Progenitor cell of endocrine pancreas (in vitro differentiated cells): ENCODE measurements at regions not wholly inside any gene's neighbourhood (a gene's known extent, or its start where the extent isn't known, plus 50 kb on each side); places are given as distances from the start of the nearest gene placed in this dataset.
"Not testable (repeated sequence)": the region's sequence is repeated elsewhere in the genome, so short reads cannot be mapped to it uniquely, and the experiment has no call there.

ENCODE experiments used
- DNase-seq: peaks from one replicate; pipeline ENCODE4 v3.0.0; 2021; ENCODE audit warnings: low spot score; ENCODE audit not compliant: unreplicated experiment
- H3K27ac Mint-ChIP-seq: 2 replicates; pipeline ENCODE4 v1.8.0; 2021; ENCODE audit warnings: mild to moderate bottlenecking, moderate library complexity, mixed read lengths
- H3K27me3 Mint-ChIP-seq: 2 replicates; pipeline ENCODE4 v1.8.0; 2021; ENCODE audit warnings: mixed read lengths
- H3K36me3 Mint-ChIP-seq: 2 replicates; pipeline ENCODE4 v1.8.0; 2022; ENCODE audit warnings: mixed read lengths; ENCODE audit not compliant: insufficient read depth
- H3K4me1 Mint-ChIP-seq: 2 replicates; pipeline ENCODE4 v1.8.0; 2021; ENCODE audit warnings: low read depth, mixed read lengths
- H3K4me3 Mint-ChIP-seq: 2 replicates; pipeline ENCODE4 v1.8.0; 2021; ENCODE audit warnings: low read depth, mild to moderate bottlenecking, moderate library complexity, mixed read lengths
- H3K9me3 Mint-ChIP-seq: 2 replicates; pipeline ENCODE4 v1.8.0; 2021; ENCODE audit warnings: low read depth, mixed read lengths
- TF ChIP-seq, protein P1 (sequence below): fragments of 200-600 bp; sonication (generic); IDR thresholded peaks from one replicate; pipeline ENCODE4 v1.5.0; 2021; ENCODE audit warnings: antibody characterized with exemption, mild to moderate bottlenecking; ENCODE audit not compliant: unreplicated experiment

DNA sequence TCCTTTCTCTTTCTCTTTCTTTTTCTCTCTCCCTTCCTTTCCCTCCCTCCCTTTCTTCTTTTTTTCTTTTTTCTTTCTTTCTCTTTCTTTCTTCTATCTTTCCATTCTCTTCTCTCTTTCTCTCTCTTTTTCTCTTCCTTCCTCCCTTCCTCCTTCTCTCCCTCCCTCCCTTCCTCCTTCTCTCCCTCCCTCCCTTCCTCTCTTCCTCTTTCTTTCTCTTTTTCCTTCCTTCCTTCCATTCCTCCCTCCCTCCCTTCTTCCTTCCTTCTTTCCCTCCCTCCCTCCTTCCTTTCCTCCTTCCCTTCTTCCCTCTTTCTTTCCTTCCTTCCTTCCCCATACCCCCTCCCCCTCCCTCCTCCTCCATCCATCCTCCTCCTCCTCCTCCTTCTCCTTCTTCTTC lies 243.3 kb upstream of the CTNND2 start:
- no peaks in the 10 kb centered on the region for H3K4me1 Mint-ChIP-seq

DNA sequence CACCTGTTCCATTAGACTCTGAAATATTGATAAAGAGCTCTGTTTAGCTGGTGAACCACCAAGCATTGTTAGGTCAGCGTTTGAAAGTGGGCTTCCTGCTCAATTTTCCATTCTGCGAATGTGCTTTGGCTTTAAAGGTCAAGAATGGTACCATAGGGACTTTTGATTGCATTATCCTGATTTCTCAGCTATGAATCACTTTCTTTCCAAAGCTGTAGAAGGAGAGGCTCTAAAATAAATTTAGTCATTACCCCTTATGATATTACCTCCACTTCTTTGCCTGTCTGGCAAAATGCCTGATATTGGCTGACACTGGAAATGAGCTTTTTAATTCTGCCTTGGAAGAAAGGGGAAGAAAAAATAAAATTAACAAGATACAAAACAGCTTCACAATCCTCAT lies 237.2 kb upstream of the CTNND2 start:
- TF ChIP-seq, protein P1, sequence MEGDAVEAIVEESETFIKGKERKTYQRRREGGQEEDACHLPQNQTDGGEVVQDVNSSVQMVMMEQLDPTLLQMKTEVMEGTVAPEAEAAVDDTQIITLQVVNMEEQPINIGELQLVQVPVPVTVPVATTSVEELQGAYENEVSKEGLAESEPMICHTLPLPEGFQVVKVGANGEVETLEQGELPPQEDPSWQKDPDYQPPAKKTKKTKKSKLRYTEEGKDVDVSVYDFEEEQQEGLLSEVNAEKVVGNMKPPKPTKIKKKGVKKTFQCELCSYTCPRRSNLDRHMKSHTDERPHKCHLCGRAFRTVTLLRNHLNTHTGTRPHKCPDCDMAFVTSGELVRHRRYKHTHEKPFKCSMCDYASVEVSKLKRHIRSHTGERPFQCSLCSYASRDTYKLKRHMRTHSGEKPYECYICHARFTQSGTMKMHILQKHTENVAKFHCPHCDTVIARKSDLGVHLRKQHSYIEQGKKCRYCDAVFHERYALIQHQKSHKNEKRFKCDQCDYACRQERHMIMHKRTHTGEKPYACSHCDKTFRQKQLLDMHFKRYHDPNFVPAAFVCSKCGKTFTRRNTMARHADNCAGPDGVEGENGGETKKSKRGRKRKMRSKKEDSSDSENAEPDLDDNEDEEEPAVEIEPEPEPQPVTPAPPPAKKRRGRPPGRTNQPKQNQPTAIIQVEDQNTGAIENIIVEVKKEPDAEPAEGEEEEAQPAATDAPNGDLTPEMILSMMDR, result no peak
- peaks cover 1% of the 10 kb centered on the region for H3K36me3 Mint-ChIP-seq
- DNase-seq, result no peak
- H3K9me3 Mint-ChIP-seq, result peaks cover 13% of the 10 kb centered on the region
- no peaks in the 10 kb centered on the region for H3K27me3 Mint-ChIP-seq
- no peak overlapping the region for H3K4me3 Mint-ChIP-seq
- H3K4me1 Mint-ChIP-seq, result no peaks in the 10 kb centered on the region
- H3K27ac Mint-ChIP-seq, result no peak overlapping the region

More for the DNA sequence above, 243.3 kb upstream of the CTNND2 start:
- H3K27me3 Mint-ChIP-seq, result no peaks in the 10 kb centered on the region
- peaks cover 3% of the 10 kb centered on the region for H3K36me3 Mint-ChIP-seq
- H3K27ac Mint-ChIP-seq, result no peak overlapping the region
- TF ChIP-seq, protein P1, result no peak
- no peak for DNase-seq
- no peak overlapping the region for H3K4me3 Mint-ChIP-seq
- peaks cover 22% of the 10 kb centered on the region for H3K9me3 Mint-ChIP-seq

DNA sequence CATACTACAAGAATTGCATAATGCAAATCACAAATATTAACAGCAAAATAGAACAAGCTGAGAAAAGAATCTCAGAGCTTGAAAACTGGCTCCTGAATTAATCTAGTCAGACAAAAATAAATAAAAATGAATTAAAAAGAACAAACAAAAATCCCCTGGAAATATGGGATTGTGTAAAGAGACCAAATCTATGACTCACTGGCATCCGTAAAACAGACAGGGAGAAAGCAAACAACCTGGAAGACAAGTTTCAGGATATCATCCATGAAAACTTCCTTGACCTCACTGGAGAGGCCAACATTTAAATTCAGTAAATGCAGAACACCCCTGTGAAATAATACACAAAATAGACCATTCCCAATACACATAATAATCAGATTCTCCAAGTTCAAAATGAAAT lies 229.3 kb upstream of the CTNND2 start:
- Mint-ChIP-seq H3K4me1 (no peaks in the 10 kb centered on the region), H3K27me3 (no peaks in the 10 kb centered on the region), H3K36me3 (no peaks in the 10 kb centered on the region), H3K27ac (no peak overlapping the region), H3K4me3 (no peak overlapping the region), H3K9me3 (peaks cover 46% of the 10 kb centered on the region)
- DNase-seq, result no peak
- TF ChIP-seq, protein P1, result no peak

DNA sequence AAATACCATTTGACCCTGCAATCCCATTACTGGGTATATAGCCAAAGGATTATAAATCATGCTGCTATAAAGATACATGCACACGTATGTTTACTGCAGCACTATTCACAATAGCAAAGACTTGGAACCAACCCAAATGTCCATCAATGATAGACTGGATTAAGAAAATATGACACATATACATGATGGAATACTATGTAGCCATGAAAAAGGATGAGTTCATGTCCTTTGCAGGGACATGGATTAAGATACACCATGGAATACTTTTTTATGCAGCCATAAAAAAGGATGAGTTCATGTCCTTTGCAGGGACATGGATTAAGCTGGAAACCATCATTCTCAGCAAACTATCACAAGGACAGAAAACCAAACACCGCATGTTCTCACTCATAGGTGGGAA lies 226.8 kb upstream of the CTNND2 start:
- H3K4me3 Mint-ChIP-seq, H3K27ac Mint-ChIP-seq, H3K27me3 Mint-ChIP-seq, DNase-seq, H3K36me3 Mint-ChIP-seq, H3K4me1 Mint-ChIP-seq: not testable (repeated sequence)
- peaks cover 42% of the 10 kb centered on the region for H3K9me3 Mint-ChIP-seq

DNA sequence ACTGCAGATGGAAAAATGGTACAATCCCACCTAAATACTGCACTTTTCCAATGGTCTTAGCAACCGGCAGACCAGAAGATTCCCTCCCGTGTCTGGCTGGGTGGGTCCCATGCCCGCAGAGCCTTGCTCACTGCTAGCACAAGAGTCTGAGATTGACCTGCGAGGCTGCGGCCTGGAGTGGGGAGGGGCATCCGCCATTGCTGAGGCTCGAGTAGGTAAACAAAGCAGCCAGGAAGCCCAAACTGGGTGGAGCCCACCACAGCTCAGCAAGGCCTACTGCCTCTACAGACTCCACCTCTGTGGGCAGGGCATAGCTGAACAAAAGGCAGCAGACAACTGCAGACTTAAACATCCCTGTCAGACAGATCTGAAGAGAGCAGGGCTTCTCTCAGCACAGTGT lies 221.6 kb upstream of the CTNND2 start:
- Mint-ChIP-seq H3K4me3 (no peak overlapping the region), H3K27me3 (no peaks in the 10 kb centered on the region), H3K4me1 (no peaks in the 10 kb centered on the region), H3K27ac (no peak overlapping the region), H3K36me3 (peaks cover 1% of the 10 kb centered on the region), H3K9me3 (peaks cover 13% of the 10 kb centered on the region)
- TF ChIP-seq, protein P1, result no peak
- no peak for DNase-seq

DNA sequence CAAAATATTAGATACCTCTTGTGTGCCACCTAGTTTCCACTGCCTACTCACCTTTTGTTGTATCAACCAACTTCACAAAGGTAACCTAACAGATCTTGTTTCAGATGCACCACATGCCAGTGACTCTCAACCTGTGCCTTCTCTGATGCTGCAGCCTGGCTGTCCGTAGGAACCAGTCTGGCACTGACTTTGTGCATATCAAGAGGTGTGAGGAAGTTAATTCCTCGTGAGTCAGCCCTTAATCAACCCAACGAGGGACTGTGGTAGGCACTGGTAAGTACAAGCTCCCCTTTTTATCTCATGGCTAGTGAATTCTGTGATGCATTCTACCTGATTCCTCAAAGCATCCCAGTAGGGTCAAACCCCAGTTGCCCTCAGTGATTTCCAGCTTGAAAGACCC lies 215.4 kb upstream of the CTNND2 start:
- H3K4me1 Mint-ChIP-seq, result no peaks in the 10 kb centered on the region
- TF ChIP-seq, protein P1, result no peak
- H3K4me3 Mint-ChIP-seq, result no peak overlapping the region
- no peaks in the 10 kb centered on the region for H3K27me3 Mint-ChIP-seq
- no peaks in the 10 kb centered on the region for H3K36me3 Mint-ChIP-seq
- H3K27ac Mint-ChIP-seq, result no peak overlapping the region
- H3K9me3 Mint-ChIP-seq, result peaks cover 9% of the 10 kb centered on the region
- DNase-seq, result no peak
